Endothelial cell of umbilical vein (primary cell): ENCODE measurements at regions not wholly inside any gene's neighbourhood (a gene's known extent, or its start where the extent isn't known, plus 50 kb on each side); places are given as distances from the start of the nearest gene placed in this dataset.

Source experiments
- EZH2 ChIP-seq: IDR thresholded peaks from 2 replicates; pipeline ENCODE4 v1.6.1; 2012; ENCODE audit warnings: borderline replicate concordance, low read depth, mild to moderate bottlenecking, moderate library complexity, low read length, inconsistent platforms; ENCODE audit not compliant: severe bottlenecking
- FOS ChIP-seq: IDR thresholded peaks from 2 replicates; pipeline ENCODE4 v1.6.1; 2011; ENCODE audit warnings: mild to moderate bottlenecking, low read length, moderate library complexity, borderline replicate concordance; ENCODE audit not compliant: insufficient read depth
- GATA2 ChIP-seq: IDR thresholded peaks from 2 replicates; pipeline ENCODE4 v1.7.0; 2011; ENCODE audit warnings: low read depth, mild to moderate bottlenecking, moderate library complexity, mixed read lengths, low read length; ENCODE audit not compliant: insufficient read length, insufficient read depth
- POLR2A ChIP-seq: IDR thresholded peaks from 2 replicates; pipeline ENCODE4 v1.6.1; 2012; ENCODE audit warnings: low read depth, mild to moderate bottlenecking, control low read depth, low read length
- POLR2AphosphoS5 ChIP-seq: IDR thresholded peaks from 2 replicates; pipeline ENCODE4 v1.6.1; 2012; ENCODE audit warnings: low read depth, mild to moderate bottlenecking, control low read depth, low read length, moderate library complexity; ENCODE audit not compliant: insufficient read depth
- TF ChIP-seq, protein P1 (sequence below), 2 donors: IDR thresholded peaks; 1 replicate in 1 of 2; 2 replicates in 1 of 2; pipeline ENCODE4 v1.5.1; 2011; ENCODE audit warnings: low read length in 2 of 2, mild to moderate bottlenecking in 2 of 2, moderate library complexity in 2 of 2, control low read depth in 1 of 2, inconsistent platforms in 1 of 2, low read depth in 1 of 2; ENCODE audit not compliant: insufficient read depth in 1 of 2; ENCODE audit errors: extremely low read depth in 1 of 2
- TF ChIP-seq, protein P2 (sequence below): IDR thresholded peaks from 2 replicates; pipeline ENCODE4 v1.6.1; 2011; ENCODE audit not compliant: insufficient read depth, insufficient read length

DNA sequence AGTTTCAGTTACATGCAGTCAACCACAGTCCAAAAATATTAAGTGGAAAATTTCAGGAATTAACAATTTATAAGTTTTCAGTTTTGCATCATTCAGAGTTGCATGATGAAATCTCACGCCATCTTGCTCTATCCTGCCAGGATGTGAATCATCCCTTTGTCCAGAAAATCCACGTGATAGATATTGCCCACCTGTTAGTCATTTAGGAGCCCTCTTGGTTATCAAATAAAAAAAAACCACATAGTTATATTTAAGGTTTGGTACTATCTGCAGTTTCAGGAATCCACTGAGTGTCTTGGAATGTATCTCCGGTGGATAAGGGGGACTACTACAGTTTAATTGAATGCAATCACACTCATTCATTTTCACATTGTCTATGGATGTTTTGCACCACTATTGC lies 1249.0 kb upstream of the CITED2 start:
- TF ChIP-seq, protein P1, sequence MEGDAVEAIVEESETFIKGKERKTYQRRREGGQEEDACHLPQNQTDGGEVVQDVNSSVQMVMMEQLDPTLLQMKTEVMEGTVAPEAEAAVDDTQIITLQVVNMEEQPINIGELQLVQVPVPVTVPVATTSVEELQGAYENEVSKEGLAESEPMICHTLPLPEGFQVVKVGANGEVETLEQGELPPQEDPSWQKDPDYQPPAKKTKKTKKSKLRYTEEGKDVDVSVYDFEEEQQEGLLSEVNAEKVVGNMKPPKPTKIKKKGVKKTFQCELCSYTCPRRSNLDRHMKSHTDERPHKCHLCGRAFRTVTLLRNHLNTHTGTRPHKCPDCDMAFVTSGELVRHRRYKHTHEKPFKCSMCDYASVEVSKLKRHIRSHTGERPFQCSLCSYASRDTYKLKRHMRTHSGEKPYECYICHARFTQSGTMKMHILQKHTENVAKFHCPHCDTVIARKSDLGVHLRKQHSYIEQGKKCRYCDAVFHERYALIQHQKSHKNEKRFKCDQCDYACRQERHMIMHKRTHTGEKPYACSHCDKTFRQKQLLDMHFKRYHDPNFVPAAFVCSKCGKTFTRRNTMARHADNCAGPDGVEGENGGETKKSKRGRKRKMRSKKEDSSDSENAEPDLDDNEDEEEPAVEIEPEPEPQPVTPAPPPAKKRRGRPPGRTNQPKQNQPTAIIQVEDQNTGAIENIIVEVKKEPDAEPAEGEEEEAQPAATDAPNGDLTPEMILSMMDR (IDR thresholded peaks at IDR 0.05; ENCODE audit: extremely low read depth in 1 of 2, insufficient read depth in 1 of 2, low read depth in 1 of 2, low read length in 2 of 2): no peak
- TF ChIP-seq POLR2A: no peak
- TF ChIP-seq FOS: peak; percentile 15
- TF ChIP-seq GATA2: no peak
- no peak for TF ChIP-seq EZH2
- TF ChIP-seq POLR2AphosphoS5: no peak
- TF ChIP-seq, protein P2, sequence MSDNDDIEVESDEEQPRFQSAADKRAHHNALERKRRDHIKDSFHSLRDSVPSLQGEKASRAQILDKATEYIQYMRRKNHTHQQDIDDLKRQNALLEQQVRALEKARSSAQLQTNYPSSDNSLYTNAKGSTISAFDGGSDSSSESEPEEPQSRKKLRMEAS: no peak
